Activated naive CD4-positive, alpha-beta T cell treated with anti-CD3 and anti-CD28 coated beads, Interleukin-2, amount 50 U/mL, for 24 hours (primary cell): ENCODE measurements at regions not wholly inside any gene's neighbourhood (a gene's known extent, or its start where the extent isn't known, plus 50 kb on each side); places are given as distances from the start of the nearest gene placed in this dataset.

Experiments
- H3K27ac Mint-ChIP-seq: one replicate; pipeline ENCODE4 v1.8.0; 2021; ENCODE audit warnings: mild to moderate bottlenecking, mixed read lengths
- H3K27me3 Mint-ChIP-seq: one replicate; pipeline ENCODE4 v1.8.0; 2021; ENCODE audit warnings: mixed read lengths
- H3K36me3 Mint-ChIP-seq: one replicate; pipeline ENCODE4 v1.8.0; 2021; ENCODE audit warnings: mixed read lengths
- H3K4me1 Mint-ChIP-seq: one replicate; pipeline ENCODE4 v1.8.0; 2021; ENCODE audit warnings: mixed read lengths
- H3K4me3 Mint-ChIP-seq: one replicate; pipeline ENCODE4 v1.8.0; 2021; ENCODE audit warnings: mild to moderate bottlenecking, mixed read lengths
- H3K9me3 Mint-ChIP-seq: one replicate; pipeline ENCODE4 v1.8.0; 2021; ENCODE audit warnings: mixed read lengths

GRCh38 chr5:81914696-81915095 is 57.1 kb upstream of the ATG10 start:
- no peak overlapping the region for H3K27ac Mint-ChIP-seq
- no peaks in the 10 kb centered on the region for H3K36me3 Mint-ChIP-seq
- H3K4me3 Mint-ChIP-seq, result no peak overlapping the region
- peaks cover 7% of the 10 kb centered on the region for H3K9me3 Mint-ChIP-seq
- H3K27me3 Mint-ChIP-seq, result no peaks in the 10 kb centered on the region
- no peaks in the 10 kb centered on the region for H3K4me1 Mint-ChIP-seq

GRCh38 chr5:81912933-81913332 is 58.9 kb upstream of the ATG10 start:
- no peaks in the 10 kb centered on the region for H3K27me3 Mint-ChIP-seq
- no peak overlapping the region for H3K27ac Mint-ChIP-seq
- H3K36me3 Mint-ChIP-seq, result no peaks in the 10 kb centered on the region
- H3K4me1 Mint-ChIP-seq, result no peaks in the 10 kb centered on the region
- H3K9me3 Mint-ChIP-seq, result peaks cover 7% of the 10 kb centered on the region
- no peak overlapping the region for H3K4me3 Mint-ChIP-seq

- Mint-ChIP-seq H3K36me3 (no peaks in the 10 kb centered on the region), H3K4me1 (no peaks in the 10 kb centered on the region), H3K27ac (no peak overlapping the region), H3K9me3 (peaks cover 4% of the 10 kb centered on the region), H3K27me3 (no peaks in the 10 kb centered on the region), H3K4me3 (no peak overlapping the region)
These were observed 62.1 kb upstream of the ATG10 start for GRCh38 chr5:81909677-81910076.

- Mint-ChIP-seq H3K4me1 (no peaks in the 10 kb centered on the region), H3K27ac (no peak overlapping the region), H3K36me3 (no peaks in the 10 kb centered on the region), H3K9me3 (no peaks in the 10 kb centered on the region), H3K4me3 (no peak overlapping the region), H3K27me3 (no peaks in the 10 kb centered on the region)
These were observed 63.1 kb upstream of the ATG10 start for GRCh38 chr5:81908771-81909170.

GRCh38 chr5:81908044-81908443 is 63.8 kb upstream of the ATG10 start:
- no peaks in the 10 kb centered on the region for H3K4me1 Mint-ChIP-seq
- H3K4me3 Mint-ChIP-seq, result no peak overlapping the region
- no peaks in the 10 kb centered on the region for H3K36me3 Mint-ChIP-seq
- no peaks in the 10 kb centered on the region for H3K27me3 Mint-ChIP-seq
- no peak overlapping the region for H3K27ac Mint-ChIP-seq
- no peaks in the 10 kb centered on the region for H3K9me3 Mint-ChIP-seq

GRCh38 chr5:81907012-81907635 is 64.7 kb upstream of the ATG10 start:
- H3K4me1 Mint-ChIP-seq, result no peaks in the 10 kb centered on the region

GRCh38 chr5:81906086-81906485 is 65.7 kb upstream of the ATG10 start:
- Mint-ChIP-seq H3K36me3 (no peaks in the 10 kb centered on the region), H3K4me3 (no peak overlapping the region), H3K27ac (no peak overlapping the region), H3K27me3 (no peaks in the 10 kb centered on the region), H3K9me3 (peaks cover 5% of the 10 kb centered on the region), H3K4me1 (no peaks in the 10 kb centered on the region)

More at GRCh38 chr5:81907012-81907635, 64.7 kb upstream of the ATG10 start:
- H3K27ac Mint-ChIP-seq, result no peak overlapping the region
- no peaks in the 10 kb centered on the region for H3K36me3 Mint-ChIP-seq
- H3K9me3 Mint-ChIP-seq, result no peaks in the 10 kb centered on the region
- H3K27me3 Mint-ChIP-seq, result no peaks in the 10 kb centered on the region
- H3K4me3 Mint-ChIP-seq, result no peak overlapping the region

GRCh38 chr5:81904861-81905260 is 67.0 kb upstream of the ATG10 start:
- Mint-ChIP-seq H3K9me3 (peaks cover 5% of the 10 kb centered on the region), H3K27ac (no peak overlapping the region)

GRCh38 chr5:81904166-81904565 is 67.7 kb upstream of the ATG10 start:
- H3K9me3 Mint-ChIP-seq, result peaks cover 5% of the 10 kb centered on the region
- no peak overlapping the region for H3K4me3 Mint-ChIP-seq
- H3K36me3 Mint-ChIP-seq, result peaks cover 3% of the 10 kb centered on the region
- H3K27ac Mint-ChIP-seq, result no peak overlapping the region
- no peaks in the 10 kb centered on the region for H3K4me1 Mint-ChIP-seq
- no peaks in the 10 kb centered on the region for H3K27me3 Mint-ChIP-seq

More at GRCh38 chr5:81904861-81905260, 67.0 kb upstream of the ATG10 start:
- H3K4me3 Mint-ChIP-seq, result no peak overlapping the region
- peaks cover 3% of the 10 kb centered on the region for H3K36me3 Mint-ChIP-seq
- no peaks in the 10 kb centered on the region for H3K4me1 Mint-ChIP-seq
- no peaks in the 10 kb centered on the region for H3K27me3 Mint-ChIP-seq

GRCh38 chr5:81901586-81901985 is 70.2 kb upstream of the ATG10 start:
- peaks cover 3% of the 10 kb centered on the region for H3K36me3 Mint-ChIP-seq
- peaks cover 5% of the 10 kb centered on the region for H3K9me3 Mint-ChIP-seq
- no peak overlapping the region for H3K4me3 Mint-ChIP-seq
- H3K4me1 Mint-ChIP-seq, result no peaks in the 10 kb centered on the region
- H3K27ac Mint-ChIP-seq, result no peak overlapping the region
- no peaks in the 10 kb centered on the region for H3K27me3 Mint-ChIP-seq

GRCh38 chr5:81899123-81899522 is 72.7 kb upstream of the ATG10 start:
- H3K4me3 Mint-ChIP-seq, result no peak overlapping the region
- no peaks in the 10 kb centered on the region for H3K27me3 Mint-ChIP-seq
- peaks cover 3% of the 10 kb centered on the region for H3K36me3 Mint-ChIP-seq
- peaks cover 5% of the 10 kb centered on the region for H3K9me3 Mint-ChIP-seq
- no peak overlapping the region for H3K27ac Mint-ChIP-seq
- no peaks in the 10 kb centered on the region for H3K4me1 Mint-ChIP-seq

GRCh38 chr5:81898403-81898802 is 73.4 kb upstream of the ATG10 start:
- peaks cover 3% of the 10 kb centered on the region for H3K36me3 Mint-ChIP-seq
- H3K9me3 Mint-ChIP-seq, result peaks cover 5% of the 10 kb centered on the region
- no peaks in the 10 kb centered on the region for H3K4me1 Mint-ChIP-seq
- H3K27me3 Mint-ChIP-seq, result no peaks in the 10 kb centered on the region
- no peak overlapping the region for H3K27ac Mint-ChIP-seq
- H3K4me3 Mint-ChIP-seq, result no peak overlapping the region

GRCh38 chr5:81896764-81897163 is 75.1 kb upstream of the ATG10 start:
- peaks cover 5% of the 10 kb centered on the region for H3K9me3 Mint-ChIP-seq
- H3K27ac Mint-ChIP-seq, result no peak overlapping the region
- no peaks in the 10 kb centered on the region for H3K4me1 Mint-ChIP-seq
- peaks cover 3% of the 10 kb centered on the region for H3K36me3 Mint-ChIP-seq
- H3K27me3 Mint-ChIP-seq, result no peaks in the 10 kb centered on the region
- no peak overlapping the region for H3K4me3 Mint-ChIP-seq

- H3K9me3 Mint-ChIP-seq, result no peaks in the 10 kb centered on the region
- H3K27me3 Mint-ChIP-seq, result no peaks in the 10 kb centered on the region
- H3K27ac Mint-ChIP-seq, result no peak overlapping the region
- no peak overlapping the region for H3K4me3 Mint-ChIP-seq
- H3K4me1 Mint-ChIP-seq, result no peaks in the 10 kb centered on the region
- H3K36me3 Mint-ChIP-seq, result peaks cover 2% of the 10 kb centered on the region
These were observed 76.5 kb upstream of the ATG10 start for GRCh38 chr5:81895307-81895706.

- Mint-ChIP-seq H3K9me3 (peaks cover 6% of the 10 kb centered on the region), H3K27ac (no peak overlapping the region), H3K4me3 (no peak overlapping the region), H3K27me3 (no peaks in the 10 kb centered on the region), H3K36me3 (no peaks in the 10 kb centered on the region), H3K4me1 (no peaks in the 10 kb centered on the region)
These were observed 77.9 kb upstream of the ATG10 start for GRCh38 chr5:81893961-81894360.

- Mint-ChIP-seq H3K36me3 (no peaks in the 10 kb centered on the region), H3K27ac (no peak overlapping the region), H3K9me3 (peaks cover 8% of the 10 kb centered on the region), H3K4me3 (no peak overlapping the region), H3K27me3 (no peaks in the 10 kb centered on the region), H3K4me1 (no peaks in the 10 kb centered on the region)
These were observed 87.0 kb upstream of the ATG10 start for GRCh38 chr5:81884871-81885270.

- Mint-ChIP-seq H3K27ac (no peak overlapping the region), H3K36me3 (no peaks in the 10 kb centered on the region), H3K27me3 (no peaks in the 10 kb centered on the region), H3K9me3 (no peaks in the 10 kb centered on the region), H3K4me1 (no peaks in the 10 kb centered on the region), H3K4me3 (no peak overlapping the region)
These were observed 88.5 kb upstream of the ATG10 start for GRCh38 chr5:81883371-81883770.
